Retinal pigment epithelial cell (primary cell): ENCODE measurements at regions not wholly inside any gene's neighbourhood (a gene's known extent, or its start where the extent isn't known, plus 50 kb on each side); places are given as distances from the start of the nearest gene placed in this dataset.

Experiments
- DNase-seq: peaks from one replicate; pipeline ENCODE4 v3.0.0-alpha.2; 2010; ENCODE audit warnings: low read depth
- H3K4me3 ChIP-seq: 2 replicates; pipeline ENCODE4 v1.5.1; 2011; ENCODE audit warnings: mild to moderate bottlenecking, low read length, control low read depth, moderate library complexity
- TF ChIP-seq, protein P1 (sequence below): conservative IDR thresholded peaks from 2 replicates; pipeline ENCODE4 v1.5.1; 2011; ENCODE audit warnings: low read depth, low read length, control low read depth, inconsistent platforms

- TF ChIP-seq, protein P1, sequence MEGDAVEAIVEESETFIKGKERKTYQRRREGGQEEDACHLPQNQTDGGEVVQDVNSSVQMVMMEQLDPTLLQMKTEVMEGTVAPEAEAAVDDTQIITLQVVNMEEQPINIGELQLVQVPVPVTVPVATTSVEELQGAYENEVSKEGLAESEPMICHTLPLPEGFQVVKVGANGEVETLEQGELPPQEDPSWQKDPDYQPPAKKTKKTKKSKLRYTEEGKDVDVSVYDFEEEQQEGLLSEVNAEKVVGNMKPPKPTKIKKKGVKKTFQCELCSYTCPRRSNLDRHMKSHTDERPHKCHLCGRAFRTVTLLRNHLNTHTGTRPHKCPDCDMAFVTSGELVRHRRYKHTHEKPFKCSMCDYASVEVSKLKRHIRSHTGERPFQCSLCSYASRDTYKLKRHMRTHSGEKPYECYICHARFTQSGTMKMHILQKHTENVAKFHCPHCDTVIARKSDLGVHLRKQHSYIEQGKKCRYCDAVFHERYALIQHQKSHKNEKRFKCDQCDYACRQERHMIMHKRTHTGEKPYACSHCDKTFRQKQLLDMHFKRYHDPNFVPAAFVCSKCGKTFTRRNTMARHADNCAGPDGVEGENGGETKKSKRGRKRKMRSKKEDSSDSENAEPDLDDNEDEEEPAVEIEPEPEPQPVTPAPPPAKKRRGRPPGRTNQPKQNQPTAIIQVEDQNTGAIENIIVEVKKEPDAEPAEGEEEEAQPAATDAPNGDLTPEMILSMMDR = no peak
- H3K4me3 ChIP-seq = no peak overlapping the region
Measured at GRCh38 chr2:45316576-45317338, 294.3 kb downstream of the SRBD1 start.

DNA sequence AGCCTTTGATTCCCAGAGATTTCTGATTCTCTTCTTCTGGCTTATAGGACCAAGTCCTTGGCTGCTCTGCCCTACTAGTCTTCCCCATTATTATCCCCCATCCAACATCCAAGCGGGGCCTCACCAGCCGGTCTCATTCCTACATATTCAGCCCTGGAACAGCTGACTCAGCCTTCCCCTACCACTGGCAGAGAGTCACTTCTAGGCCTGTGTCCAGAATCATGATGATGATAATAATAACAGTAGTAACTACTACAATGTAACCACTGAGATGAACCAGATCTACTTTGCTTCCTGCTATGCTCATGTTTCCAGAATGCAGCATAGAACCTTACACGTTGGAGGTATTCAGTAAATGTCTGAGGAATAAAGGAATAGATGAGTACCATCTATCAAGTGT is 295.2 kb downstream of the SRBD1 start:
- no peak for DNase-seq
- H3K4me3 ChIP-seq = no peak overlapping the region
- TF ChIP-seq, protein P1 = no peak

More at GRCh38 chr2:45316576-45317338, 294.3 kb downstream of the SRBD1 start:
- no peak for DNase-seq

GRCh38 chr2:45312275-45312674 is 298.8 kb downstream of the SRBD1 start:
- TF ChIP-seq, protein P1 = no peak
- no peak for DNase-seq
- no peak overlapping the region for H3K4me3 ChIP-seq

DNA sequence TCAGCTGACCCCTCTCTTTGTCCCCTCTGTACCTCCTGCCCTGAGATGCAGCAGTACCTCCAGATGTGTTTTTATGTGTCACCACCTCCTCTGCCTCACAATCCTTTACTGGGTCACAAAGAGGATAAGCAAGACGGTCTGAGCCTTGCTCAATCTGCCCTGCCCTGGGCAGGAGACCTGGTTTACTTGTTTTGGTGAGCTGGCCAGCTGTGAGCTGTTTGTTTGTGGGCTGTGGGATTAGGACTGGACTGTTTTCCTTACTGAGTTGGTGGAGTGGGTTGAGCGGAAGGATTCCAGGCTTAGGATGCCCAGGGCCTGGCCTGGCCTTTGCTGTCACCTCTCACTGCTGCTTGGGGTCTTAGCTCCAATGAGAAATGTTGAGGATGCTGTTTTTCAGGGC is 299.5 kb downstream of the SRBD1 start:
- H3K4me3 ChIP-seq = no peak overlapping the region
- no peak for DNase-seq
- TF ChIP-seq, protein P1 = no peak

GRCh38 chr2:45307147-45307546 is 297.9 kb upstream of the SIX2 start:
- TF ChIP-seq, protein P1 = no peak
- no peak for DNase-seq
- no peak overlapping the region for H3K4me3 ChIP-seq

DNA sequence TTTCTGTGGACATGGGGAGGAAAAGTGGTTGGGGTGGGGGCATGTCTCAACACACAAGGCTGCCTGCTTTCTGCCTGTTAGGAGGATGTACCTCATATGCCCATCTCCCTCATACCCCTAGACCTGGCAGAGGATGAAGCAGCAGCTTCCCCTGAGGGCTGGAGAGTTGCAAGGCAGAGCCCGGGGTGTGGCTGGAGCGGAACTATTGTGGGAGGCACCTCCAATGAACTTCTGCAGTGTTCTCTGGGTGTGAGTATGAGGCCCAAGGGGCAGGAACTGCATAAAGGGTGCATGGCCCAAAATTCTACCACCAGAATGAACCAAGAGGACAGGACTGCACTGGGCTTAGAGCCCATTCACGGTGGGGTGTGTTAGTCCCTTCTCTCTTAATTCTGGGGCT is 296.3 kb upstream of the SIX2 start:
- H3K4me3 ChIP-seq = no peak overlapping the region
- TF ChIP-seq, protein P1 = no peak
- DNase-seq = no peak
